GM12873 (cell line): ENCODE measurements at regions not wholly inside any gene's neighbourhood (a gene's known extent, or its start where the extent isn't known, plus 50 kb on each side); places are given as distances from the start of the nearest gene placed in this dataset.

Experiments used
- TF ChIP-seq, protein P1 (sequence below): IDR thresholded peaks from 2 replicates; pipeline ENCODE4 v1.5.1; 2012; ENCODE audit warnings: low read depth, mild to moderate bottlenecking, moderate library complexity, low read length, control low read depth; ENCODE audit not compliant: insufficient read depth; ENCODE audit errors: missing control alignments

DNA sequence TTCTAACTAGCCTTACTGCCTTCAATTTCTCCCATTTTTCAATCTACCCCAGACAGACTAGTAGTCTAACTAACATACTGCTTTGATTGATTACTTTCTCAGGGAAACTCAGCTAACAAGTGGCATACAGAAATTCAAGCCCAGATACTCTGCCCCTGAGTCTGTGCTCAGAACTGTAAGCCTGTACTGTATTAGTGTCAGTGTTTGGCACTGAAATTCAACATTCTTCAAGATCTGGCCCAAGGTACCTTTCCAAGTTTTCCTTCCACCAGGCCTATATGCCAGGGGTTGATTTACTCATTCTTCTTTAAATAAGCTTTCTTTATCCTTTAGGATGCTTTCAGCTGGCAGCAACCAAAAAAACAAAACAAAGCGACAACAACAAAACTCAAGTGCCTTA is 433.2 kb upstream of the MARCKS start:
- TF ChIP-seq, protein P1, sequence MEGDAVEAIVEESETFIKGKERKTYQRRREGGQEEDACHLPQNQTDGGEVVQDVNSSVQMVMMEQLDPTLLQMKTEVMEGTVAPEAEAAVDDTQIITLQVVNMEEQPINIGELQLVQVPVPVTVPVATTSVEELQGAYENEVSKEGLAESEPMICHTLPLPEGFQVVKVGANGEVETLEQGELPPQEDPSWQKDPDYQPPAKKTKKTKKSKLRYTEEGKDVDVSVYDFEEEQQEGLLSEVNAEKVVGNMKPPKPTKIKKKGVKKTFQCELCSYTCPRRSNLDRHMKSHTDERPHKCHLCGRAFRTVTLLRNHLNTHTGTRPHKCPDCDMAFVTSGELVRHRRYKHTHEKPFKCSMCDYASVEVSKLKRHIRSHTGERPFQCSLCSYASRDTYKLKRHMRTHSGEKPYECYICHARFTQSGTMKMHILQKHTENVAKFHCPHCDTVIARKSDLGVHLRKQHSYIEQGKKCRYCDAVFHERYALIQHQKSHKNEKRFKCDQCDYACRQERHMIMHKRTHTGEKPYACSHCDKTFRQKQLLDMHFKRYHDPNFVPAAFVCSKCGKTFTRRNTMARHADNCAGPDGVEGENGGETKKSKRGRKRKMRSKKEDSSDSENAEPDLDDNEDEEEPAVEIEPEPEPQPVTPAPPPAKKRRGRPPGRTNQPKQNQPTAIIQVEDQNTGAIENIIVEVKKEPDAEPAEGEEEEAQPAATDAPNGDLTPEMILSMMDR, result no peak

DNA sequence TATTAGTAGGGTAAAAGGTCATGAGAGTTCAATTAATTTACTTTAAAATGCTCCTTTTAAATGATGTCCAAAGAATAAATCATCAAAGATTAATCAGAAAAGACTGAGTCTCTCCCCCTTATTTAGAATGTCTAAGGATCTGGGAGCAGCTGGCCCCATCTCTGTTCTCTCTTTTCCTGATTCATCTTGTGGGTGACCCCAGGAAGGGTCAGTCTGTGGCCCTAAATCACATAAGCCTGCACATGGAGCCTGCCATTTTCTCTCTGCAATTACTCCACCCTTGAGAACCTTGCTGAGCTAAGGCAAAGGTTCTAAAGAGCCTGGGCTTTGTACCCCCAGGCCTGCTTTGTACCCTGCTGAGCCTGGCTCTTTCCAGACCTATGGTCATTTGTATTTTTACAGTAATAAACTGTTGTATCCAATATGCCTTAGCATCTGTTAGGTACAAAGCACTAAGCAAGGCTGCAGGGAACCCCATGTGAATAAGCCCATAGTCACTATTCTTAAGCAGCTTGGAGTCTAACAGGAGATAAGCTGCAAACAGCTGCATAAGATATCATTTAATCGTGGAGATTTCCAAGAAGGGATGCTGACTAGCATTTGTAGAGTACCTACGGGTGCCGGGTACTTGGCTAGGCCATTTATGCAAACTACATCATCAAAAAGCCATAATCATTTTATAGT is 431.0 kb upstream of the MARCKS start:
- TF ChIP-seq, protein P1, result no peak

DNA sequence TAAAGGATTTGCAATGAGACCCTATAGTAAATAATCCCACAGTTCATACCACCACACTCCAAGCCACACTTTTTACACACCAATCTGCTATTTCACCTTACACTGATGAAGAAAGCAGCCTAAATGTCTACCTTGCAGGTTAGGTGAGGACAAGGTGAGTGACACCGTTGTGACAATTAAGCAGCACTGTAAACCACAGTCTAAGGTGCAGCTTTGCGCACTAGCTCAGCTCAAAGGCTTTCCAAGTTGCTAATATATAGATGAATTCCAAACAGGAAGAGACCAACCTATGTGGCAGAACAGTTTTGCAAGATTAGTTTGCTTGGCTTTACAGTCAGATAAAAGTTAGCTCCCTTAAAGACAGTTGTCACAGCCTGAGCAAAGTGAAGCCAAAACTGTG is 429.5 kb upstream of the MARCKS start:
- TF ChIP-seq, protein P1, result no peak

DNA sequence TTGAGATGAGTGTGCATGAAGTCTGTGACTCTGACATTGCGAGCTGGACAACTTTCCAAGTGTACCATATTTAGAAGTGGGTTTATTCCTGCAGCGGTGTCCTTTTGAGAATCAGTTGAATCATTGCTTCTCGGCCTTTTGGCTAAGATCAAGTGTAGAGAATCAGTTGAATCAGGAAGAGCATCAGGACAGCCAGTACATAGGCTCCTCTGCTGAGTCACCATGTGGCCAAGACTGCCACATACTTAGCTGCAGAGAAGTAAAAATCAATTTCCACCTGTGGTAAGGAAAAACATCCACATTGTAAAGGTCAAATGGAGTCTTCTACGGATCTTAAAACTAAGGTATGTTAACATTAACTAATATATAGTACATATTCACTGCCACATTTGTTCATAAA is 428.4 kb upstream of the MARCKS start:
- TF ChIP-seq, protein P1, result no peak

DNA sequence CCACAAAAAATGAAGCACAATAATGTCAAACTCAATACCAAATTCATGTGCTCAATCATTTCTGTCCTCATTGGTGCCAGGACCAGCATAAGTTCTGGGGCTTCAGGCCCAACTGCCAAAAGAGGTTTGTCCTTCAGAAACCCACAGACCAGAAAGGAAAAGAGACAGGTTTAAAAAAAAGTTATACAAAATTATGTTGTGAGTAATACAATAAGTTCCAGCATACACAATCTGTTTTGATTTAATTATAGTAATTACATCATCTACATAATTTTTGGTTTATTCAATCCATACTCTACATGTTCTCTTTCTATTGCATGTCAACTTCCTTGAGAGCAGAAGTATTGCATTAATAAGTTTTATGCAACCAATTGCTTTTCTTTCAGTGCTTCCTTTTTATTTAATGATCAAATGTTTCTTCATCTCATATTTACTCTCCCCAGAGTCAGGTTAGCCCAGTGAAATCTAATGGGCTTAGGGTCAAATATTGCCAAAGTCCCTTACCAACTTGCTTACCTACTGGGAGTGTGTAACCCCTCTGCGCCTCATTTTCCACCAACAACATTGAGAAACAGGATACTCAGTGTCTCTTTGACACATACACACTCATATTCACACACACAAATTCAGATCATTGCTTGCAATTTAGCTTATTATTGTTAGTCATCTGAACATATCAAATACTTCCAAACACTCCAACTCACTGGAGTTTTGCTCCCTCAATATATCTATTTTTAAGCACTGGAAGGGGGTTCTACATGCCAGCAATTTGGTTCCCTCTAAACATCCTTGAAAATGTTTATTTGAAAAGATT is 424.4 kb upstream of the MARCKS start:
- TF ChIP-seq, protein P1, result no peak

DNA sequence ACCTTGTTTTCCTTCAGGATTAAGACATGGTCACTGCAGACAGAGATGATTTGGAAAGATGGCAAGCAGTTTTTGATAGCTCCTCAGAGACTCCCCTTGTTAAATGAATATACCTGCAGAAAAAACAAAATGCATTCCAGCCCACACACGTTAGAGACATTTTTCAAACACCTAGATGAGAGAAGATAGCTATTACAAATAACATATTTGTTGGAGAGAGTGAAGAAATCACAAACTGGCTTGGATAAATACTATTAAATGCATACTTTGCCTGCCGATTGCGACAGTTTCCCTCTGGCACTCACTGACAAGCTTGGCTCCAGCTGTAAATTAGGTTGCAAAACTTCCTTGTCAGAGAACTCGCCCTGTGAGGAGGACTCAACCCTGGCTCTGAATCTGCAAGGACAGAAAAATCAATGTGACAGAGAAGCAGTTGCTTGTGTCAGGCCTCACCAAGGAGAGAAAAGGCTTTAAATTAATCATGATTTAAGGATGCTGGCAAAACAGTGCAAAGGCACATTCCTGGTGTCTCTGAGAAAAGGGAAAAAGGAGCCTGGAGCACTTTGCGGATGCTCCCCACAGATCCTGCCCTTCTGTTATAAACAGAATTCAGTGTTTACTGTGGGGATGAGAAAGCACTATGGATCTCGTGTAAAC is 423.7 kb upstream of the MARCKS start:
- TF ChIP-seq, protein P1, result no peak

DNA sequence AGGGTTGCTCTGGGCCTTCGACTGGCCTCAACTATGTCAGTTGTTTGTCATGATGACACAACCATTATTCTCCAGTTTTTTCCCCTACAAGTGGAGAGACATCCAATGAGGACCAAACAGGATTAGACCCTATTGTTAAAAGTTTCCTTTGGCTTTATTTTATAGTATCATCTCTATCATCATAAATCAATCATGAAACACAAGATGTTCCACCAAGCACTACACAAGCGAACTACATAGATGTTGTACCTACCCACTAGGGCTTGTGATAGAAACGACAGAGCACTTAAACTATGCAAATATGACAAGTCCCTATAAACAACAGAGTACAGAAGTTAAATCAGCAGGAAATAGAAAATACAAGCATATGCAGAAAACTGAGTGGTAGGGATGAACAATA is 422.5 kb upstream of the MARCKS start:
- TF ChIP-seq, protein P1, result no peak
